ENCODE measurements at regions not wholly inside any gene's neighbourhood (a gene's known extent, or its start where the extent isn't known, plus 50 kb on each side); places are given as distances from the start of the nearest gene placed in this dataset.

- no peak for DNase-seq
Observed at GRCh38 chr2:508121-508520, 169.1 kb downstream of the TMEM18 start.

DNA sequence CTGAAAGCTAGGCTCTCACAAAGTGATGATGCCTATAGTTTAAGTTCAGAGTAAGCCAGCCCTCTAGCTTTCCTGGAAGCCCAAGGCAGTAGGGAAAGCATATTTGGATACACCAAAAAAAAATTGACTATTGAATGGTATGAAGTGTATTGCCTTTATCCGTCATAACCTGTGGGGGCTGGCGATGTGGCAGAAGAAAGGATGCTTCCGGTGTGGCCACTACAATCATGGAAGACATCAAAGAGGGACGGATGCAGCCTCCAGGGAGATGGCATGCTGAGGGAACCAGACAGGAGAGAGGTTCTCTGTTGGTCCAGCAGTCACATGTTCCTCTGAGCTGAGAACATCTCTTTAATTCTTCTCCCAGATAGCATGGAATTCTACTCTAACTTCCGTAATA, 170.3 kb downstream of the TMEM18 start:
- DNase-seq, result no peak

GRCh38 chr2:506451-506850, 170.8 kb downstream of the TMEM18 start:
- no peak for DNase-seq

- no peak for DNase-seq
Observed at GRCh38 chr2:505941-506340, 171.3 kb downstream of the TMEM18 start.

GRCh38 chr2:503288-503999, 173.8 kb downstream of the TMEM18 start:
- no peak for DNase-seq

- DNase-seq, result no peak
Observed at GRCh38 chr2:502831-503230, 174.4 kb downstream of the TMEM18 start.

DNA sequence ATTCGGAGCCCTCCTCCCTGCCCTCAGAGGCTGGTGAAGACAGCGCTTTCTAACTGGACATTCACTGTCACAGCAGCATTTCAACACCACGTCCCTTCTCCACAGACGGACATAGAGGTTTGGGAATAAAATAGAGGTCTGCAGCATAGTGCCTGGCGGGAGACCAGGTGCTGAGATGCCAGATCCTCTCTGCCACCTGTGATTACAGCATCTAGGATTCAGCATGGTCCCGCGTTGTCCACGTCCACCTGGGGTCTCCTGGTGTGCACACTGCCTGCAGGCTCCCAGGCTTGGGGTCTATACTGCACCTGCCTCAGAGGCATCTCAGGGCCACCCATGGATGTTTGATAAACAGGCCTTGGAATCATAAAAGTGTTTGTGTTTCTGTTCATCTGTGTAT, 175.5 kb downstream of the TMEM18 start:
- DNase-seq, result no peak

- no peak for DNase-seq
Observed at GRCh38 chr2:501130-501529, 176.1 kb downstream of the TMEM18 start.

DNA sequence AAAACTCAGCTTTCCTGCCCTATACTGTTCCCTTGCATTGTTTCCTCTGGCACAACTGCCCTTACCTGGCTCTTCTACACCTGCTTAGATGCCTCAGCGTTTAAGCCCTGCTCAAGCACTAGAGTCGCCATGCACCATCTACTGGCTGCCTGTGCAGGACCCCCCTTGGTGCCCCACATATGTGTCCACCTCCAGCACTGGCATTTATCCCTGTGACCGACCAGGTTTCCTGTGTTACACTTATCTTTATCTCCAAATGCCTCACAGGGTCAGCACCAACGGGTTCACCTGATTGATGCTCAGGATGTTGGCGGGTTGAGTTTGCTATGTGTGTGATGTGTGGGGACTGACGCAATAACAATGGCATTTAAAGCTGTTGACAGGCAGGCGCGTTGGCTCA, 177.5 kb downstream of the TMEM18 start:
- DNase-seq, result no peak

- no peak for DNase-seq
Observed at GRCh38 chr2:498493-499178, 178.6 kb downstream of the TMEM18 start.

GRCh38 chr2:497770-498492, 179.3 kb downstream of the TMEM18 start:
- no peak for DNase-seq

DNA sequence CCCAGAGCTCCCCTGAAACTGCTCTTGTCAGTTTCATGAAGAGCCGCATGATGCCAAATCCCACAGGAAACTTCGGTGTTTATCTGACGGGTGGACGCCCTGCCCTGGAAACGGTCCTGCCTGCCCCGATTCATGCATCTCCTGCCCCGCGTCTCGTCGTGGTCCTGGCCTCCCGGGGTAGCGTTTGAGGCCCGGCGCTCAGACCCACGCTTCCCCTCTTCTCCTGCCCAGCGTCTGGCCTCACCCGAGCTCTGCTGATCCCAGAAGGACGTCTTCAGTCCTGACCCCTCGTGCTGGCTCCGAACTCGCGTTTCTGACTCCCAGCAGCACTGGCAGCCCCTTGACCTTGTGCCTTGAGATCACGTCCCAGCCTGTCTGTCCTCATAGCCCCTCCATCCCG, 180.5 kb downstream of the TMEM18 start:
- no peak for DNase-seq

DNA sequence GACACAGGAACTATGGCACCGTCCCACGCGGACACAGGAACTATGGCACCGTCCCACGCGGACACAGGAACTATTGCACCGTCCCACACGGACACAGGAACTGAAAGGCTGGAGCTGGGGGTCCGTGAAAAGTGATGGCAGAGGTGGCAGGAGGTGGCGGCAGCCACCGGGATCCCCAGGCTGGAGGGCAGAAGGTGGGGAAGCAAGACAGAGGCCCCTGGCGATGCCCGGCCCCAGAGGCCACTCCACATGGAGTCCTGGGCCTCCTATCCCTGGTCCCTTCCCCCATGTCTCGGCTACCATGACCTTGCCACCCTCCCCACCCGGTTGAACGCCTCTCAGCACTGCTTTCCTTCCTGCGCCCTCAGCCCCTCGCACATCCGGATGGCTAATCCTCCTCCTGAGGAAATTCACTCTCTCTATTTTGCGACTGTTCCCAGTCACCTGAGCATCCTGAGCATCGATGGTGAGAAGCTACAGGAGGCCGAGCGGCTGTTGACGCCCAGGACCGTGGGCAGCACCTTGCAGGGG, 181.4 kb downstream of the TMEM18 start:
- DNase-seq, result no peak

DNA sequence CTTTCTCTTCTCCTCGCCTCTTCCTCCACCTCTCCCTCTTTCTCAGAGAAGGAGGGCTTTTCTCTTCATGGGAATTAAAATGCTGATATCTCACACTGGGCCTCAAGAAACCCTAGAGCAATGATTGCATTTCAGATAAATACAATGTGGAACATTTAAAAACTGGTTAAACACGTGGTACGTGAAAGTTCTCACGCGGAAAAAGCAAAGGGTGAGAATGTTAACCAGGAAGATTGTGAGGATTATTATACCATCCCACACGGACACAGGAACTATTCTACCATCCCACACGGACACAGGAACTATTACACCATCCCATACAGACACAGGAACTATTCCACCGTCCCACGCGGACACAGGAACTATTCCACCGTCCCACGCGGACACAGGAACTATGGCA, 182.4 kb downstream of the TMEM18 start:
- no peak for DNase-seq

DNA sequence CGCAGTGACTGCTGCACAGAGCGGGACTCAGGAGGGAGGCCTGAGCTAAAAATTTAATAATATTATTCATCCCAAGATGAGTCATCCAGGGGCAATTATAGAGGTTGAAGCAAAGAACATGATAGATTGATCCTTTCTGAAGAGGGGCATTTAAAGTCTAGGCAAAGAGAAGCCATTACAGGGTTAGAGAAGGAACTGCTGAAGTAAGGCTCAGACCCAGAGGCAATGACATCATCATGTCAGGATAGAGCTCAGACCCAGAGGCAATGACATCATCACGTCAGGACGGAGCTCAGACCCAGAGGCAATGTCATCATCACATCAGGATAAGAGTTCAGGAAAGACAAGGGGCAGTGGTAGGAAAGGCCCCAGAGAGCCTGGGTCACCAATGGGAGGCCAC, 184.0 kb downstream of the TMEM18 start:
- no peak for DNase-seq

- no peak for DNase-seq
Observed at GRCh38 chr2:492178-492577, 185.0 kb downstream of the TMEM18 start.

DNA sequence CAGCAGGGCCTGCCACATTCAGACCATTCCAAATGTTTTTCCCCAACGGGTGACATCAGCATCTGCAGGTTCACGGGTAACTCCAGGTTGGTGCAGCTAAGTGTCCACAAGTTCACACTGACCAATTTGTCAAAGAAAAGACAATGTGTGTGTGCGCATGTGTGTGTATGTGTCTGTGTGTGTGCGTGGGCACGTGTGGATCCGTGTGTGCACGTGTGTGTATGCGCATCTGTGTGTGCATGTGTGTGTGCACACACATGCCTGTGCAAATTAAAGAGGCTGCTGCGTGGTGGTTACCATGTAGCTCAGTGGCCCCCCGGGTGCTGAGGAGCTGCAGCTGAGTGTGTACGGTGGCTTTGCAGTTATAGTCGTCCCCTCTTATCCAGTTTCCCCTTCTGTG, 187.4 kb downstream of the TMEM18 start:
- no peak for DNase-seq

- DNase-seq, result no peak
Observed at GRCh38 chr2:489084-489483, 188.1 kb downstream of the TMEM18 start.

DNA sequence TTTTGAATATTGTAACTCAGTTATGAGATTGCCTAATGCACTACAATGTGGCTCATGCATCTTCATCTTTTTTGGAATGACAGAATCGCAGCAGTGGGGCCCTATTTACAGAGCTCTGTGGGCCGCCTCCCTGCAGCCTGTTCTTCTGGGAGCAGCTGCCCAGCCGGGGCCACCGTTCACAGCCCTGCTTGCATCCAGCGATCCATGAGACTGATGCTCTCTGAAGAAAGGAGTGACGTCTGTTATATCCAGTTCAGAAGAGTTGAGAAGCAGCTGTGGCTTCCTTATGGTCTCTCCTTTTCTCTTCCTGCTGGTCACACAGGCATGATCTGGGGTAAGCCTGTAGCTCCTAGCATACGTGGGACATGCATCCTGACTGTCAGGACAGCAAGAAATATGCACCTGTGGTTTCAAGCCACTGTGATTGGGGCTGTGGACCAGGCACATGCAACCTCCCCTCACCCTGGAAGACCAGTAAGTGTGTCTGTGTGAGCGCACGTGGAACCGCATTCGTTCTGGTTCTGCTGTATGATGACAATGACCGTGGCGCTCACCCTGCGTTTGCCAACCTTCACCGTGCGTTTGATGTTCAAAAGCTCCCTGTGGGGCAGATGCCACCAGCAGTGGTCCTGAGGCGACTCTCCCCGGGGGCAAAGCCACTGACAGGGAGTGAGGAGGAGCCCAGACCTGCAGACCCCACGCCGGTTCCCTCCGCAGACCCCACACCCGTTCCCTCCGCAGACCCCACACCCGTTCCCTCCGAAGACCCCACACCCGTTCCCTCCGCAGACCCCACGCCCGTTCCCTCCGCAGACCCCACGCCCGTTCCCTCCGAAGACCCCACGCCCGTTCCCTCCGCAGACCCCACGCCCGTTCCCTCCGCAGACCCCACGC, 189.8 kb downstream of the TMEM18 start:
- DNase-seq, result no peak

- DNase-seq, result no peak
Observed at GRCh38 chr2:486371-486770, 190.8 kb downstream of the TMEM18 start.

DNA sequence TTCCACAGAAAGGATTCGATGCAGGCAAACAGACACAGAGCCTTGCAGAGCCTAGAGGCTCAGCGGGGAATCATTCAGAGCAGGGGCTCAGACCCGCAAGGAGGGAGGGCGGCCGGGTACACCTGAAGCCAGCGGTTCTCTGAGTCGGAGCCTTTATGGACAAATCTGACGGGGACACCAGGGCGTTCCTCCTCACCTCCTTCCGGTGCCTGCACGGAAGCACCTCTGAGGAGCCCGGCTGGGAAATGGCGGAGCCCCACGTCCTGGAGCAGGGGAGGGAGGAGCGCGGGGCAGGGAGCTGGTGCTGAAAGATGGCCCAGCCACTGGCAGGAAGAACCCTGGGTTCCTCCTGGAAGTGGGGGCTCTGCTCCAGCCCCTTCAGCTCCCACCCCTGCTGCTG, 193.5 kb upstream of the ALKAL2 start:
- no peak for DNase-seq

- DNase-seq, result no peak
Observed at GRCh38 chr2:479490-480176, 191.7 kb upstream of the ALKAL2 start.

All from activated CD4-positive, alpha-beta T cell treated with anti-CD3 and anti-CD28 coated beads, Interleukin-2, amount 50 U/mL, for 4 hours (primary cell).